Transverse colon (tissue), 4 donors: ENCODE measurements at regions not wholly inside any gene's neighbourhood (a gene's known extent, or its start where the extent isn't known, plus 50 kb on each side); places are given as distances from the start of the nearest gene placed in this dataset.

Experiments used
- DNase-seq: peaks from one replicate; pipeline ENCODE4 v3.0.0-alpha.2; 2019
- H3K27ac ChIP-seq, 4 donors: fragments of 200-600 bp; sonication (generic); 2 replicates each; pipeline ENCODE4 v1.5.1; 2016 to 2018; ENCODE audit warnings: inconsistent platforms in 4 of 4
- H3K27me3 ChIP-seq: fragments of 200-600 bp; sonication (generic); 2 replicates; pipeline ENCODE4 v1.5.1; 2017; ENCODE audit warnings: inconsistent platforms
- H3K36me3 ChIP-seq, 4 donors: fragments of 200-600 bp; sonication (generic); 2 replicates each; pipeline ENCODE4 v1.5.1; 2017 to 2019; ENCODE audit warnings: inconsistent platforms in 4 of 4
- H3K4me1 ChIP-seq, 4 donors: fragments of 200-600 bp; sonication (generic); 2 replicates each; pipeline ENCODE4 v1.5.1; 2017 to 2020; ENCODE audit warnings: inconsistent platforms in 4 of 4
- H3K4me3 ChIP-seq, 4 donors: fragments of 200-600 bp; sonication (generic); 1 replicate in 1 of 4; 2 replicates in 3 of 4; pipeline versions ENCODE4 v1.5.1 to v1.6.1; 2017 to 2019; ENCODE audit warnings: inconsistent platforms in 4 of 4
- H3K9me3 ChIP-seq, 2 donors: fragments of 200-600 bp; sonication (generic); 2 replicates each; pipeline ENCODE4 v1.5.1; 2017 to 2019; ENCODE audit warnings: inconsistent platforms in 2 of 2
- EP300 ChIP-seq: sonication (generic); formaldehyde crosslinking; IDR thresholded peaks from one replicate; pipeline ENCODE4 v1.6.1; 2017; ENCODE audit warnings: antibody characterized with exemption, low read depth
- POLR2A ChIP-seq: fragments of 450-650 bp; IDR thresholded peaks from one replicate; pipeline ENCODE4 v1.6.1; 2016; ENCODE audit warnings: antibody characterized with exemption, mild to moderate bottlenecking, moderate library complexity
- POLR2AphosphoS5 ChIP-seq, 3 donors: sonication (generic); formaldehyde crosslinking; IDR thresholded peaks; one replicate each; pipeline ENCODE4 v1.6.1; 2016; ENCODE audit warnings: antibody characterized with exemption in 3 of 3
- WGBS, 2 donors: methylation state at CpG; one replicate each; pipeline ENCODE4 v1.1.5; 2018; ENCODE audit warnings: low coverage in 1 of 2; 5-methylcytosine and 5-hydroxymethylcytosine counted together
- in situ Hi-C, 4 donors: fragments of 200-750 bp; cut with MboI; loops; one replicate each; pipeline versions ENCODE4 v1.15.0 to v1.15.1; 2017; ENCODE audit warnings: low sequenced_read_pairs in 3 of 4, low pct_ligation_motif_present in 1 of 4, low pct_unique_long_range_greater_than_20kb in 1 of 4
- intact Hi-C: fragments of 100-400 bp; cut with DNase I; formaldehyde crosslinking; loops from one replicate; pipeline ENCODE4 v1.15.1; 2023; ENCODE audit warnings: low total_unique reads
- TF ChIP-seq, protein P1 (sequence below), 5 experiments: fragments of 200-600 bp in 3 of 5; fragments of 450-650 bp in 2 of 5; sonication (generic) in 3 of 5; IDR thresholded peaks; 1 replicate in 2 of 5; 2 replicates in 3 of 5; pipeline ENCODE4 v1.5.1; 2016 to 2017; ENCODE audit warnings: antibody characterized with exemption in 5 of 5, inconsistent platforms in 3 of 5, mild to moderate bottlenecking in 2 of 5, moderate library complexity in 1 of 5

DNA sequence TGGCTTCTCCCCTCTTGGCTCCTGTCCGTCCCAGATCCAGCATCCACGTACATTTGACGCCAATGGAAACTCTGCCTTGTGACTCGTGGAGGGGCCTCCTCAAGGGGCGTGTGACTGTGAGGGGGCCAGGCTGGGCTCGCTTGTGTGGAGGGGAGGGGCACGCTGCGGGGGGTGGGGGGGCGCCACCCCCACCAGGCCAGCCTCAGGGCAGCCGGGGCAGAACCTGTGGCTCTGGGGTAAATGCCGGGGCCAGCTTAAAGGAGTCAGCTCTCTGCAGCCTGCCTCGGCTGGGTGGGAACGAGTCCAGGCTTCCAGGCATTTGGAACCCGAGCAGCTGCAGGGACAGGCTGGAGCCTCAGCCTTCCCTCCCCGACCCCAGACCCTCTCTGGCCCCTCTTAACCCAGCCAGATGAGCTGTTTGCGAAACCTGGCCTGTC is 94.1 kb downstream of the SIK1 start:
- DNase-seq = no peak
- H3K27ac ChIP-seq = peak overlapping the region; percentile 13 to 51 (median 36)
- H3K9me3 ChIP-seq = no peaks in the 10 kb centered on the region
- no peaks in the 10 kb centered on the region for H3K36me3 ChIP-seq
- 31% methylated on average over 14 of the region's 16 CpGs; no CpG with 5 or more reads in 1 of the 2 donors for WGBS, 2 donors
- intact Hi-C loops = no loop called here
- H3K27me3 ChIP-seq = no peaks in the 10 kb centered on the region
- H3K4me3 ChIP-seq = peak overlapping the region in 1 of 4 donors; percentile 4
- in situ Hi-C loops = no loop called here
- TF ChIP-seq POLR2A (no peak), EP300 (no peak), POLR2AphosphoS5 (IDR thresholded peaks at IDR 0.05) (no peak)
- TF ChIP-seq, protein P1, sequence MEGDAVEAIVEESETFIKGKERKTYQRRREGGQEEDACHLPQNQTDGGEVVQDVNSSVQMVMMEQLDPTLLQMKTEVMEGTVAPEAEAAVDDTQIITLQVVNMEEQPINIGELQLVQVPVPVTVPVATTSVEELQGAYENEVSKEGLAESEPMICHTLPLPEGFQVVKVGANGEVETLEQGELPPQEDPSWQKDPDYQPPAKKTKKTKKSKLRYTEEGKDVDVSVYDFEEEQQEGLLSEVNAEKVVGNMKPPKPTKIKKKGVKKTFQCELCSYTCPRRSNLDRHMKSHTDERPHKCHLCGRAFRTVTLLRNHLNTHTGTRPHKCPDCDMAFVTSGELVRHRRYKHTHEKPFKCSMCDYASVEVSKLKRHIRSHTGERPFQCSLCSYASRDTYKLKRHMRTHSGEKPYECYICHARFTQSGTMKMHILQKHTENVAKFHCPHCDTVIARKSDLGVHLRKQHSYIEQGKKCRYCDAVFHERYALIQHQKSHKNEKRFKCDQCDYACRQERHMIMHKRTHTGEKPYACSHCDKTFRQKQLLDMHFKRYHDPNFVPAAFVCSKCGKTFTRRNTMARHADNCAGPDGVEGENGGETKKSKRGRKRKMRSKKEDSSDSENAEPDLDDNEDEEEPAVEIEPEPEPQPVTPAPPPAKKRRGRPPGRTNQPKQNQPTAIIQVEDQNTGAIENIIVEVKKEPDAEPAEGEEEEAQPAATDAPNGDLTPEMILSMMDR (IDR thresholded peaks at IDR 0.05) = no peak
- H3K4me1 ChIP-seq = peaks cover 0 to 14% (median 9%) of the 10 kb centered on the region in 4 donors

DNA sequence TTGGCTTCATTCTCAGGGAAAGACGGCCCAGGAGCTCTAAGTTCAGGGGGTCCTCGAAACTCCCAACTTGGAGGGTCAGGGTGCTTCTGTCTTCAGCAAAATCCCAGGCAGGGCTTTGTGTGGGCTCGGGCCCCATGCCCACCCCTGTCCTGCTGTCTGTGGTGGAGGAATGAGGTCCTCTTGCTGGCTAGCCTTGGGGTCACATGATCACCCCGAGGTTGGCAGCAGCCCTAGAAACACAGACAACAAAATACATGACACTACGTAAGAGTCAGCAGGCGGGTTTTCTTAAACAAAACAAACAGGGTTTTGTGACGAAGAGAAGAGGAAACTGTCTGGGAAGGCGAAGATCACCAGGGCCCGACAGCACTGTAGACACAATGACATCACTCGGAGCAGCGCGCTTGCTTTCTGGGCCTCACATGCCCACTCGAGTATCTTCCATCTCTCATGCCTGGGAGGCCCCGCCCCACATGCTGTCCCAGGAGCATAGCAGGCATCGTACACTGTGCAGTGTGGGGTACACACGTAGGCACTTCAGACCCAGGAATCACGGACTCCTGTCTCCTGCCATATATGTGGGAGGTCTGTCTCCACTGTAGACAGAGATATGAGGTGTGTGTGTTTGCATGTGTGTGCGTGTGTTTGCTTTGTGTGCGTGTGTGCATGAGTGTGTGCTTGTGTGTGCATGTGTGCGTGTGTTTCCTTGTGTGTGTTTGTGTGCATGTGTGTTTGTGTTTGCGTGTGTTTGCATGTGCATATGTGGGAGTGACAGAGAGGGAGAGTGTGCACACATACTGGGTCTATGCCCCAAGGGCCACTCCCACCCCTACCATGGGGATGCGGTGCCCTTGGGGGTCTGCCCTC is 94.7 kb downstream of the SIK1 start:
- Histone ChIP-seq H3K27me3 (no peaks in the 10 kb centered on the region), H3K4me3 (no peak overlapping the region), H3K4me1 (peaks cover 0 to 14% (median 9%) of the 10 kb centered on the region in 4 donors), H3K36me3 (no peaks in the 10 kb centered on the region), H3K27ac (no peak overlapping the region), H3K9me3 (no peaks in the 10 kb centered on the region)
- in situ Hi-C loops = no loop called here
- intact Hi-C loops = no loop called here
- TF ChIP-seq, protein P1 (IDR thresholded peaks at IDR 0.05) = no peak
- TF ChIP-seq EP300 (no peak), POLR2AphosphoS5 (IDR thresholded peaks at IDR 0.05) (no peak), POLR2A (no peak)
- WGBS, 2 donors = 20 to 54% methylated on average over 1 to 22 of the region's 22 CpGs
- no peak for DNase-seq

DNA sequence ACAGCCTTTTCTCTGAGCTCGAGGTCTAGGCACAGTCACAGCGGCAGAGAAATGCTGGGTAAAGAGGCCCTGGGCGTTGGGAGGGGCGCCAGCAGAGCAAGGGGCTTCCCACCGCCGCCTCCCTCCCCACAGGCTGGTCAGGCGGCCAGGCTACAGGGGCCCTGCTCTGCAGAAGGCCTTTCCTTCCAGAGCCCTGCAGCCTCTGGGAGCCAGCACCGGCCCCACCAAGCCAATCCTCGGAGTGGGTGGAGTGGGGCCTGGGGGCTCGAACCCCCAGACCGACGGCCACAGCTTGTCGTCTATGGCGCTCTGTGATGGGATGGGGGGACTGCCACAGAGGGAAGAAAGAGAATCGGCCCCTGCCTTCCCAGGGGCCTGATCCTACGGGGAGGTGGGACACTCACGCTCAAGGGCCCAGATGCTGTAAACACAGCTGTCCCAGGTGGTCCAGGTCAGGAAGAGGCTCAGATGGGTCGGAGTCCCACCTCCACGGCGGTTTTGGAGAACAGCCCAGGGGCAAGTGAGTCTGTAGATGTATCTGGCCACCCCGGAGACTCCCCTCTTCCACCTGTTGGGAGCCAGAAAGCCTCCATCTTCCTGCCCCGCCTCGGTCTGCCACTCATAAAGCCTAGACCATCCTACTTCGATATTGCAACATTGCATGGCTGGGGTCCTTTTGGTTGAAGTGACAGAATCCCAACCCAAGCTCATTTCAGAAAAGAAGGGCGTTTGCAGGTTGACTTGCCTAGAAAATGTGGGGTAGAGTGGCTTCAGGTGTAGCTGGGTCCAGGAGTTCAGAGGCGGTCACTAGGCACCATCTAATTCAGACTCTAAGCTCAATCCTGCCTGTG is 95.6 kb downstream of the SIK1 start:
- in situ Hi-C loops = no loop called here

More for the DNA sequence above, 95.6 kb downstream of the SIK1 start:
- no peak overlapping the region for H3K27ac ChIP-seq
- 86% methylated on average over 26 of the region's 26 CpGs; no CpG with 5 or more reads in 1 of the 2 donors for WGBS, 2 donors
- H3K9me3 ChIP-seq = no peaks in the 10 kb centered on the region
- no peak overlapping the region for H3K4me3 ChIP-seq
- intact Hi-C loops = no loop called here
- H3K27me3 ChIP-seq = no peaks in the 10 kb centered on the region
- TF ChIP-seq, protein P1 (IDR thresholded peaks at IDR 0.05) = no peak
- no peak for TF ChIP-seq EP300
- H3K36me3 ChIP-seq = no peaks in the 10 kb centered on the region
- H3K4me1 ChIP-seq = peaks cover 0 to 14% (median 9%) of the 10 kb centered on the region in 4 donors
- no peak for DNase-seq
